Mucosa of gallbladder (tissue), 1 donor: ENCODE measurements at regions not wholly inside any gene's neighbourhood (a gene's known extent, or its start where the extent isn't known, plus 50 kb on each side); places are given as distances from the start of the nearest gene placed in this dataset.
"Not testable (repeated sequence)": the region's sequence is repeated elsewhere in the genome, so short reads cannot be mapped to it uniquely, and the experiment has no call there.

ENCODE experiments used
- DNase-seq: peaks from one replicate; pipeline ENCODE4 v3.0.0-alpha.2; 2020; ENCODE audit warnings: low spot score
- donor health status: DM: no; HTN: no; CAD: no.

DNA sequence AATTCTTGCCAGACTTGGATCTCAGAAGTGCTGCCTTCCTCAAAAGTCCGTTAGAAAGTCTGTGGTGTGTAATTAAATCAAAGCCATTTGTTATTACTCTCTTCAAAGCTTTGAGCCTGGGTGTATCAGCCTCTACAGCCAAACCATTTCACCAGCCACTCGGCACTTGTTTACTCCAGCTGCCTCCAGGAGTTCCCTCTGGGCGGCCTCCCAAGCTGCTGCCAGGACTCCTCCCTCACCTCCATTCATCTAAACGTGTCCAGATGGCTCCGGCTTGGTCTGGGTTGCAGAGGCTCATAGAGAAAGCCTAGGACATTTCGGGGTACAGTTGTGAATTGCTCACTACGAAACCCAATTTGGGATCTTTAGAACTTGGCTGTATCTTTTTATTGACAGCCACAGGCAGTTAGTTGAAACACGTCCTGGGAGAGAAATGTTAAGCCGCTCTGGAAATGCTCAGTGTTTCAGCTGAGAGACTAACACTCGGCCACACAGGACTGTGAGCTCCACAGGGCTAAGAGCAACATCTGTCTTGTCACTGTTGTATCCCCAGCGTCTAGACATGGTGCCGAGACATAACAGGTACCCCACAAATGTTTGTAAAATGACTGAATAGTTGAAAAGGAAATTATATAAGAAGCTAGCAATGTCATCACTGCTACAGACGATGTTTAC lies 116.9 kb upstream of the NGF start:
- DNase-seq = no peak

DNA sequence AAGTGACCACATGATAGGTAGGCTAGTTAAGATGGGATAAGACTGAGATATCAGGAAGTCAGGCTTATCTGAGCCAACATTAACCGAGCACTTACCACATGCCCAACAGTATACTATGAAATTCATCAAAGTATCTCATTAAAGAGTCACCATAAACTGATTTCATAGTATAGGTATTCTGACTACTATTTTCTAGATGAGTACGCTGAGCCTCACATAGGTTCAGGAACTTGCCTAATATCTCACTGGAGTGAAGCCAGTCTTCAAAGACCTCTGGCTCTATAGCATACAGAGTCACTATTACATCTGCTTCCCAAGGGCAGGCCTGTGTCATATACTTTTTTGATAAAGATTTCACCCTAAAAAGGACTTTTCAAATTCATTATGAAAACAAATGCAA lies 115.6 kb upstream of the NGF start:
- DNase-seq = no peak

DNA sequence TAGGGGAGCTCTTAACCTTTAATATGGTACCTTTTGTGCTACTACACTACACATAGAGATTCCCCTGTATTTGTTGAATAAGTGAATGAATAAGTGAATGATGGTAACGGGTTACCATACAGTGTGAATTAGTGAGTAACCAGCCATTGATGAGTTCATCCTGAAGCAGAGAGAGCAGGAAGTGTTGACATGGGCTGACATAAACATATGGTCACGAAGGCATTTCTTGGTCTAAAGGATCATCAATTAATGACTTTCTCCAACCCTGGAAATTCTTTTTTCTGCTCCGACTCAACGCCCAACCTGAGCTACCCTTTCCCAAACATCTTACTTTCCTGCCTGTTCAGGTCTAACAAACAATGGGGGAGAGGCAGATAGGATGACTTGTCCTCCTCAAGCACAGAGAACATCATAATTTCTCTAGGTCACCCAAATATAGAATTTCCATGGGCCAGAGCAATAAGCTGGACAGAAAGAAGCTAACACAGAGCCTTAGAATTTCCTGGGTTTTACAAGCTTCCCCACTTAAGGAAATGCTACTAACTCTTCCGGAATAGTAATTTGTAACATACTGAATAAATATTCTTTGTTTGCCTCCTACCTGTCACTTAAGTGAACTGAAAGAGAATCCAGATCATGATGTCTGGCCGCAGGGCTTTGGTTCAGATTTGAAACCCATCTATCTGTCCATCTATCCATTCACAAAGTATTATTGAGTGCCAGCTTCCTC lies 114.7 kb upstream of the NGF start:
- no peak for DNase-seq

DNA sequence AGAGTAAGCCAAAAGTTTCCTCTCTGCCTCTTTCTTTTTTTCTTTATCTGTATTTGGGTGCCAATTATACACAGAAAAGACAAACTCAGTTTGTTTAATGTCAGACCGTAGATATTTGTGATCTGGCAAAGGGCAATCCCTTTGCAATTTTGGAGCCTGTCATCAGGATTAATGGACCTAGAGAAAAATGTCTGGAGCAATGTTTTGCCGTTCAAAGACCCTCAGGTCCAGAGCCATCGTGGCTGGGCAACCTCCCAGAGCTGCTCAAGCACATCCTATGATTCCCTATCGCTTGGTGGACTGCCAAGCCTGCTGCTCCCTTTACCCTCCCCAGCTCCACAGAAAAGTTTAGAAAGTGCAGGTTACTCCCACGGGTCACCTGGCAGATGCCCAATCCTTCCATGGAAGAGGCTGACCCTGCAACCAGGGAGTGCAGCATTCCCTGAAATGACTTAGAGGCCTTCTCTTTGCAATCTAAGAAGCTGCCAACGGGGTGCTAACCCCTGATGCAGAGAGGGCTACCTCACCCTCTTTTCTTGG lies 112.5 kb upstream of the NGF start:
- DNase-seq = no peak

DNA sequence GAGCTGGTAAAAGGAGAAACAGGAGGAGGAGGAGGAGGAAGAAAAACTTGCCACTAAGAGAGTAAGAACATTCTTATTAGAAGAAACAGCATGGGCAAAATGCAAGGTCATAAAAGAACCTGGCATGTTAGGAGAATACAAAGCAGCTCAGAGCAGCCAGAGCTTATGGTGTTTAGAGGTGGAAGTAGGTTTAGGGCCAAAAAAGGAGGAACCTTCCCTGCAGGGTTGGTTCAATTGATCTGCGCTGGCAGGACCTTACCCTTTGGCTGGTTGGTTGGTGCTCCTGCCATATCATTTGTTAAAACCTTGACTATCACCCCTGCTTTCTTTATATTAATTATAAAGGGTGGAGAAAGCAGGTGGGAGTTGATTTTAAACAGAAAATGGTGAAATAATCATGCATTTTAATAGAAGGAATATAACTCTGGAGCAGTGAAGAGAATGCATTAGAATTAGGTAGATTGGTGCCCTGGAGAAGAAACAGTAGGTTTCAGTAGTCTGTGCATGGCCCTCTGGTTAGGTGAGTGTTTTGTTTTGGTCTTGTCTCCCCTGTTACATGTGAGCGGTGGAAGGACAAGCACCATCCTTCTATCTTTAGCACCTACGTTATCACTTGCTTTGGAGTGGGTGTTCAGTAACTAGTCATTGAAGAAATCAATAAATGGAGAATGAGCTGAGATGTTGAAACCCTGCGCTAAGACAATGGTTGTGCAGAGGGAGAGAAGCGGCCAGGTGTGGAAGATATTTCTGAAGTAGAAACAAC lies 110.4 kb upstream of the NGF start:
- DNase-seq = peak; percentile 31

DNA sequence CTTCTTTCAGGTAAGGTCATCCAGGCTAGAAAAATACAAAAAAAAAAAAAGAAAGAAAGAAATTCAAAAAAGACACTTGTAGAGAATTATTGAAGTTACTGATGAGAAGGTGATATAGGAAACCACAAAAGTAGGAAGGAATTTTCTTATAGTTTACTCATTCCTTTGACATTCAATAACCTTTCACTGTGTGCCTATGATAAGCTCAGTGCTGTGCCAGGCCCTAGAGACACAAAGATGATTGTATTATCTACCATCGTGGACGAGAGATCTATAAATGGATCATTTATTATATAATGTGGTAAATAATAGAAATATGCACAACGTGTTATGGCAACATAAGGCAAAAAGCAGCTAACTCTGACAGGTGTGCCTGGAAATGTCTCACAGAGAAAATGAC lies 109.6 kb upstream of the NGF start:
- DNase-seq = peak; percentile 29

DNA sequence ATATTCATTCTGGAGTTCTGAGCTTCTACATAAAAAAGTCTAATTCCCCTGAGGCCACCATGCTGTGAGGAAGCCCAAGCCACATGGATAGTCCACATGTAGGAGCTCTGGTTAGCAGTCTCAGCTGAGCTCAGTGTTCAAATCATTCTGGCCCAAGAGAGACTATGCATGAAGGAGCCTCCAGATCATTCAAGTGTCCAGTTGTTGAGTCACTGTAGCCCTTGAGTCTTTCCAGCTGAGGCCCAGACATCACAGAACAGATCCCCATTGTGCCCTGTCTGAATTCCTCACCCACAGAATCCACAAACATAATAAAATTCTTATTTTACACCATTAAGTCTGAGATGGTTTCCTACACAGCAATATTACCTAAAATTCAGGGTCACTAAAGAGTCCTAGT lies 107.0 kb upstream of the NGF start:
- no peak for DNase-seq

DNA sequence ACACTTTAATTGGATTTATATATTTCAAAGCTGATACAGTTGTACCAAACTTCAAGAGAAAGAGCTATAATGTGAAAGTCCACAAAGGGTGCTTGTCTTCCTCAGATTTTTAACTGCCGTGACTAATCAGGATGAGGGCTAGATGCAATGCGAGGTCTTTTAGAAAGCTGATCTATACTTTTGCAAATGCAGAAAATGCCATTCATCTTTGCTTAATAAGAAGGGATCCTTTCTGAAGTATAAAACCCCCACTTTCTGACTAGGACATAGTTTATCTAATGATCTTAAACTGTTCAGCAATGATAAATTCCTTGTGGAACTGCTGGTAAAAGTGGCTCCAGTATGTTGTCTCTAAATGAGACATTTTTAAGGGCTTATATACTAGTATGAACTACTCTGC lies 102.7 kb upstream of the NGF start:
- DNase-seq = no peak

DNA sequence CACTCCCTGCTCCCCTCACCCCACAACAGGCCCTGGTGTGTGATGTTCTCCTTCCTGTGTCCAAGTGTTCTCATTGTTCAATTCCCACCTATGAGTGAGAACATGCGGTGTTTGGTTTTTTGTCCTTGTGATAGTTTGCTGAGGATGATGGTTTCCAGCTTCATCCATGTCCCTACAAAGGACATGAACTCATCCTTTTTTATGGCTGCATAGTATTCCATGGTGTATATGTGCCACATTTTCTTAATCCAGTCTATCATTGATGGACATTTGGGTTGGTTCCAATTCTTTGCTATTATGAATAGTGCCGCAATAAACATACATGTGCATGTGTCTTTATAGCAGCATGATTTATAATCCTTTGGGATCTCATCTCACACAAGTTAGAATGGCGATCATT lies 101.5 kb upstream of the NGF start:
- DNase-seq = not testable (repeated sequence)

DNA sequence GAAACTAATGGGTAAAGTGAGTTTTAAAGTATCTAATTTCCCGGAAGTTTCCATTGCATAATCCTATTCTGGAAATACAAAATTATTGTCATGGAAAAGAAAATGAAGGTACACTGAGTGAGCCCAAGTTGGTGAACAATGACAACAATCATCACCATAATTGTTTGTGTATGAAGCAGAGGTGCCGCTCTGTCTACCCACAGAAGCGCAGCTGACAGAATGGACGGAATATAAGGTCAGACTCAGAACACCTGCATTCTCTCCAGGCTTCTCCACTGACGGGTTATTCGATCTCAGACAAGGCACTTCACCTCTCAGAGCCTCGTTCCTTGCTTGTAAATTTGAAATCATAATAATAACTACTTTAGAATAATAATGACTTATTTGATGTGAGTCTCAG lies 99.1 kb upstream of the NGF start:
- no peak for DNase-seq

DNA sequence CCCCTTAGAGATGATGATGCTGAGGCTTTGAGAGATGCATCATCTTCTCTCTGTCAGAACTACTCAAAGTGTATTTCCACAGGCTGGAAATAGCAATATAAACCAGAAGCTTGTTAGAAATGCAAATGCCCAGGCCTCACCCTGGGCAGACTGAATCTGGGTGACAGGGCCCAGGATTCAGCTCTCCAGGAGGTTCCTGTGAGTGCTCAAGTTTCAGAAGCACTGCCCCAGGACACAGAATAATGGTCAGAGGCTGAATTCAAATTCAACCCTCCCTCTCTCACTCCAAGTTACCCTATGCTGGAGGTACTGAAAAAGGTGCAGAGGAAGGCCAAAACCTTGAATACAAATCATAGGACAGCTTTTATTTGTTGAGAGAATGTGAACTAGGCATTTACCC lies 98.5 kb upstream of the NGF start:
- DNase-seq = no peak

DNA sequence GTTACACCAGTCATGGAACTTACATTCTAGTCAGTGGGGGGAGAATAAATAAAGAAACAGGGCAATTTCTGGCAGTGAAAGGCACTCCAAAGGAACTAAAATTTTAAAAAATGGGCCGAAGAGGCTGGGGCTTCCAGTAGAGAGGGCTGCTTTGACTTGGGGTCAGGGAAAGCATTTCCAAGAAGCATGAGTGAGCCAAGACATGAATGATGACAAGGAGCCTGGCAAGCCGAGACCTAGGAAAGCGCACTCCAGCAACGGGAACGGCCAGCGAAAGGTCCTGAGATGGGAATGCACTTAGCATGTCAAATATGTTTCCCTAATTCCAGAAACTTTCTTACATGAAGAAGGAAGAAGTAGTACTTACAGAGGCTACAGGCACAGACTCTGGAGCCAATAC lies 95.4 kb upstream of the NGF start:
- no peak for DNase-seq

DNA sequence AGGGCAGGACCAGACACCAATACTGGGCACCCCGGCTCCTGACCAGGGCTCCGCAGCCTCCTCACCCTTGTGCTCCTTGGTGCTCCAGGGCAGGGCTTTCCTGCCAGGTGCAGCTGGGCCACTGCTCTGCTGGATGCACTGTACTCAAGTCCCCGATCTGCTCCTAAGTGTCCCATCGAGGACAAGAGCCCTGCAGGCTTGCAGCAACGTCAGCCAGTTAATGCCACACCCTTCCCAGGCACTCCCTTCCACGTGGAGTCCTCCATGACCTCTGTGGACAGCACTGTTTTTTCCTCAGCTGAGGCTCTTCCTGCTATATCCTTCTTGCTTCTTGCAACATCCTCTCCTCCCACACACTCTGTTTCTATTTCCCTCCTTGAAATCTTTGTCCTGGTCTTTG lies 94.0 kb upstream of the NGF start:
- peak; percentile 49 for DNase-seq

DNA sequence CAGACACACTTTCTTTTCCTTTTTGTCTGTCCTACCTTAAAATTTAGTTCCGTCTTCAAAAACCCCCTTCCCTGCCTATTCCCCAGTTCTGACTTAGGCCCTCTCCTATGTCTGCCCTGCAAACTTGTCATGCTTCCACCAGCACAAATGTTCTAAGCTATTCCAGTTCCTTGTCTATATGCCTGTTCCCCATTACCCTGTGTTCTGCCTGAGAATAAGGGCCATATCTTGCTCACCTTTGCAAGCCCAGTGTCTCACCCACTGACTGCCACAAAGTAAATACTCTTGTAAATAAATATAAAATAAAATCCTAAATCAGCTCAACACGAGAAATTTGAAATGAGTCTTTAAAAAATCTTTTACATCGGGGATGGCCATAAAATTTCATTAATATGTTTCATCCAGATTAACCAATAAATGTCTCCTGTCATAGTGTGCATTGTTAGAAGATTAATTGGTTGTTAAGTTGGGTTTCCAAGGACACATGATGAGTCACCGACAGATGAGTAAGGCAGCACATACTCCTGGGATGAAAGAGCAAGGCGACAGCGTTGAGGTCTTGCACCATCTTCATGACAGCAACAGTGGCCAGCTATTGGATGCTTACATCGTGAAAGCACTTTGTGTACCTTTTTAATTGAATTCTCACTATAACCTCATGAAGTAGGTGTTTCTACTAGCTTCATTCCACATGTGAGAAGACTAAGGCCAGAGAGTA lies 92.6 kb upstream of the NGF start:
- peak; percentile 30 for DNase-seq

DNA sequence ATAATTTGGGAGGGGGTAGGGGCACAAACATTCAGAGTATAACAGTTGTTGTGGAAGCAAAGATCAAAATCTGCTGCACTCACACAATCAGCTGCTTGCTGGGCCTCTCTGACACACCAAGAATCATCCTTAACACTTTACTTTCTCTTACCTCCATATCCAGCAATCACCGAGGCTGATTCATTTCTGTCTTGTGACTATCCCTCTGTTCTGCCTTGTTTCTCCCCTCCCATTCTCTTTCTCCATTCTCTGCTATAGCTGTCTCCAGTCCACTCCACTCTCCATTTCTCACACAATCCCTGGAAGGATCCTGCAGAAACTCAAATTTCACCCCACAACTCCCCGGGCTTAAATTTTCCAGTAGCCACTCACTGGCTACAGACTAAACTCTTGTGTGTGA lies 91.8 kb upstream of the NGF start:
- DNase-seq = no peak

DNA sequence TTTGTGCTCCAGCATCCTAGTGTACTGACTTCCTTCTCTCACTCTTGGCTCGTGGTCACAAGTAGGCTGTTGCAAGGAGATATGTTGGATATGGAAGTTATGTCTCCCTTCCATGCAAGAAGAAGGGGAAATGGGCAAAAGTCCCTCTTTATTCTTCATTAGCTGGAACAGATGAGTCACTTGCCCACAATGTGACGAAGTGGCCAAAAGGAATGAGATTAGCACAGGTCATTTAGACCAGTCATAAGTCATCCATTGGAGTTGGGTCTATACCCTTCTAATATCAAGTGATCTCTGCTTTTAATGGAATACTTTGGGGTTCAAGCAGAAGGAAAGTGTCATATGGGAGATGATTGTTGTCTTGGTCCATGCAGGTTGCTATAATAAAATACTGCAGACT lies 91.2 kb upstream of the NGF start:
- no peak for DNase-seq

DNA sequence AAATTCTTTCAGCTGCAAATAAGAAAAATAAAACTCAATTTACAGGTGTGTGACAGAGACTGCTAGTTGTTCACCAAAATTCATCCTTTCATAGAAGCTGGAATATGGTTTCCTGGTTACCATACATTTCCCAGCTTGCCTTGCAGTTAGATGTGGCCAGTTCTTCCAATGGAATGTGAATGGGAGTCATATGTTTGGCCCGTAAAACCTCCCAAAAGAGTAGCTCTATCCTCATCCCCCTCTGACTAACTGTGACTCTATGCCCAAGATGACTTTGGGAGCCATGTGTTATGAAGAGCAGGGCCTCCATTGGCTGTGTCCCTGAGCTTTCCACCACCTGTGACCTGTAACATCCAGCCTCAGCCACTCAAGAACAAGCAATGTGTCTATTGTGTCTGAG lies 90.6 kb upstream of the NGF start:
- DNase-seq = no peak

DNA sequence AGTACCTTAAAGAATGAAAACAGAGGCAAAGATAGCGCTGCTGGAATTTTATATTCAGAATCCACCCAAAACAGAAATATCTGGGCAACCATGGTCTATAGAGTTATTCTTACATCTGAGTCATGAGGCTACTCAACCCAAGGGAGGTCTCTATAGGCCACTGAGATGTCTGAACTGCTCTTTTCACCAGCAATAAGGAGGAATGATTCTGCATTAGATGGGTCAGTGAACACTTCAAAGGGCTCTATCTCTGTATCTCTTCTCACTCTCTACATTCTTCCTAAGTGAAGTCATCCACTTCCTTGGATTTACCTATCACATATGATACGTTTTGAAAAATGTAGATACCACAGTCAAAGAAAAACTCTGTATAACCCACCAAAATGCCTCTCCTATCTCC lies 90.2 kb upstream of the NGF start:
- DNase-seq = no peak

DNA sequence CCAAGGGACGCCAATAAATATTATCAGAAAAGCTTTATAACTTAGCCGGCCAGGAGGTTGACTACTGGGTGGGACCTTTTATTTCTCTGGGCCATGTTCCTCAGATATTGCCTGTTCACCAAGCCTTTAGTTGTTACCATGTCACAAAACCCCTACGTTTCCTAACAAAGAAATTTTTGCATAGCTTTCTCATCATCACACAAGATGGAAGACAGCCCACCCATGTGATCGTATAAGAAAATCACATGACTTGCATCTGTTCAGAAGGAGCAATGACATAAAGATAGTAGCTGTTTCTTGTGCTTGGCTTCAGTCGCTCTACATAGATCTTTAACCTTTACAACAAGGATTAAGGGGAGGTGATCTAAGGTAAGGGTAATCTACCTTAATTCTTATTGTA lies 88.9 kb upstream of the NGF start:
- DNase-seq = no peak

DNA sequence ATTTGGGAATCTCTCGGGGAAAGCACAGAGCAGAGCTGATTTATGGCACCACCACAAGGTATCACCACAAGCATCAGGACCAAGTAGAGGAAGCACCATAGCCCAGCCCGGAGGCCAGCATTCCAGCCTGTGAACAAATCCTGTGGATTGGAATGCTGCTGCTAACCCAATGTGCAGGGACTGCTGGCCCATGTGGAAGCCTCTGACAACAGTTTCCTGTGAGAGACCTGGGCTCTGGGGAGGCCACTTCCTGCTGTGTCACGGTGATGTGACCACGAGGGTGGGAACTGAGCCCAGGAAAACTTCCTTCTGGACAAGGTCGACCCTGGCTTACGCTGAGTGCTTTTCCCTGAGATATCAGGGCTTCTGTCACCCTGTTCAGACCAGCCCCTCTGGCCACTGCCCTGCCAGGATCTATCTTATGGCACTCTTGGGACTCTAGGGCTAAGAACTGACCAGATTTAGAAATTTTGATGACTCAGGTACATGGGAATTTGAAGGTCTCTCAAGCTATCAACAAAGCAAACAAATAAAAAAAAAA lies 88.3 kb upstream of the NGF start:
- no peak for DNase-seq

DNA sequence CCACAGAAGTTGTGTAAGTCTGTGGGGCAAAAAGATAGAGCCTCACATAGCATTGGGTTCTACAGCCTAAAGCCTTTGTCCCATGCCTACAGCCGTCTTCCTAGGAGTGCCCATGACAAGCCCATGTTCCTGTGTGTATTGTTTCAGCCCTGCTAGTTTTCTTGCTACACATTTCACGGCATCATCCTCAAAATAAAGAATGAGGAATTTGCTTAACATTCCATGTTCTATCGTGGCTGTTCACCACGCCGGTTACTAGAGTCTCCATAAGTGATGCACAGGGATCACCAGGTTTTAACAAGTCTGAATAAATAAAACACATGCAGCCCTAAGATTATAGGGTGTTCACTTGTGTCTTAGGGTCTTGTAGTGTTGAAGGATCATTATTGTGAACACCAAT lies 87.4 kb upstream of the NGF start:
- DNase-seq = no peak

DNA sequence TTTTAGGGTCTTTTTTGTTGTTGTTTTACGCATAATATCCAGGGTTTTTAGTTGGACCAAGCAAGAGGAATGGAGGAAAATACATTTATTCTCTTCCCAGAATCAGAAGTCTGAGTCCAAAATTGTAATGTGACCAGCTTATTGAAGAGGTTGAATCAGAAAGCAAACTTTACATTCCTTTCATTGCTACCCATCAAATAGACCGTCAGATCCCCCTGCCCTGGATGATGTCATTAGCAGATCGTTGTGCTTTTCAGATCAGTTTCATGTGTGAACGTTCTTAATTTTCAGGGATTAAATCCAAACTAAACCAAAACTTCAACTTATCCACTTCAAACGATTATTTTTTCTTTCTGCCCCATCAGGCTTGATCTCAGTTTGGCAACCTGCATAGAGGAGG lies 85.7 kb upstream of the NGF start:
- no peak for DNase-seq
